Upper lobe of left lung (tissue), 6 donors: ENCODE measurements at regions not wholly inside any gene's neighbourhood (a gene's known extent, or its start where the extent isn't known, plus 50 kb on each side); places are given as distances from the start of the nearest gene placed in this dataset.

Experiments used
- ATAC-seq, 2 donors: fragments of 200-7000 bp; cut with Tn5 transposase; one replicate each; pipeline ENCODE4 v1.9.1; 2022; ENCODE audit warnings: mild to moderate bottlenecking in 2 of 2, moderate library complexity in 2 of 2; ENCODE audit not compliant: low FRiP score in 2 of 2
- DNase-seq, 2 donors: peaks; one replicate each; pipeline ENCODE4 v3.0.0-alpha.2; 2019 to 2020
- H3K27ac ChIP-seq, 4 donors: fragments of 200-600 bp; sonication (generic); one replicate each; pipeline ENCODE4 v1.5.1; 2016 to 2019
- H3K27me3 ChIP-seq, 4 donors: fragments of 200-600 bp; sonication (generic); one replicate each; pipeline ENCODE4 v1.5.1; 2017 to 2019
- H3K36me3 ChIP-seq, 4 donors: fragments of 200-600 bp; sonication (generic); one replicate each; pipeline ENCODE4 v1.5.1; 2016 to 2019
- H3K4me1 ChIP-seq, 4 donors: fragments of 200-600 bp; sonication (generic); one replicate each; pipeline ENCODE4 v1.5.1; 2018 to 2019
- H3K4me3 ChIP-seq, 4 donors: fragments of 200-600 bp; sonication (generic); one replicate each; pipeline ENCODE4 v1.5.1; 2017 to 2019; ENCODE audit warnings: mild to moderate bottlenecking in 2 of 4, moderate library complexity in 1 of 4
- H3K9me3 ChIP-seq, 4 donors: fragments of 200-600 bp; sonication (generic); one replicate each; pipeline ENCODE4 v1.5.1; 2018 to 2019
- EP300 ChIP-seq, 4 donors: sonication (generic); formaldehyde crosslinking; IDR thresholded peaks; one replicate each; pipeline ENCODE4 v1.5.1; 2017; ENCODE audit warnings: antibody characterized with exemption in 4 of 4, control low read depth in 2 of 4
- POLR2A ChIP-seq, 4 donors: fragments of 450-650 bp; IDR thresholded peaks; one replicate each; pipeline ENCODE4 v1.5.1; 2016 to 2017; ENCODE audit warnings: antibody characterized with exemption in 4 of 4, mild to moderate bottlenecking in 2 of 4
- POLR2AphosphoS5 ChIP-seq, 2 donors: sonication (generic); formaldehyde crosslinking; IDR thresholded peaks; one replicate each; pipeline ENCODE4 v1.5.1; 2017; ENCODE audit warnings: antibody characterized with exemption in 2 of 2
- WGBS, 2 donors: methylation state at CpG; one replicate each; pipeline ENCODE4 v1.1.5; 2017 to 2018; 5-methylcytosine and 5-hydroxymethylcytosine counted together
- TF ChIP-seq, protein P1 (sequence below), 6 experiments: fragments of 450-650 bp in 4 of 6; fragments of 200-600 bp in 2 of 6; sonication (generic) in 2 of 6; IDR thresholded peaks; one replicate each; pipeline ENCODE4 v1.5.1; 2016 to 2019; ENCODE audit warnings: antibody characterized with exemption in 6 of 6
- donor health status: DM: no; HTN: no; CAD: no; lungs with moderate emphysema.
- donor health status: DM: no; HTN: yes; CAD: no; lungs with severe emphysema.

DNA sequence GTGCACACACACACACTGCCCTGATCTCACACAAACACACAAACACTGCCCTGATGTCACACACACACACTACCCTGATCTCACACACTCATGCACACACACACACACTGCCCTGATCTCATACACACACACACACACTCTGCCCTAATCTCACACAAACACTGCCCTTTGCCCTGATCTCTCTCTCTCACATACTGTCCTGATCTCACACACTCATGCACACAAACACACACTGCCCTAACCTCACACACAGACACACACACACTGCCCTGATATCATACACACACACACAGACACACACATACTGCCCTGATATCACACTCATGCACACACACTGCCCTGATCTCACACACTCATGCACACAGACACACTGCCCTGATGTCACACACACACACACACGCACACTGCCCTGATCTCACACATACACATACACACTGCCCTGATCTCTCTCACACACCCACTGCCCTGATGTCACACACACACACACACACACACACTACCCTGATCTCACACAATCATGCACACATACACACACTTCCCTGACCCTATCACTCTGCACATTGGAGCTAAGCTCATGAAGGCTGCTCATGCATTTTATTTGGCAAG lies 97.6 kb upstream of the DIO3 start:
- DNase-seq: no peak
- Histone ChIP-seq H3K27ac (no peak overlapping the region), H3K27me3 (peaks cover 0 to 8% (median 7%) of the 10 kb centered on the region in 4 donors), H3K9me3 (no peaks in the 10 kb centered on the region), H3K36me3 (no peaks in the 10 kb centered on the region), H3K4me1 (peaks cover 8% of the 10 kb centered on the region in 4 donors), H3K4me3 (no peak overlapping the region)
- WGBS, 2 donors: 82 to 83% methylated on average over 1 of the region's 1 CpG
- TF ChIP-seq, protein P1, sequence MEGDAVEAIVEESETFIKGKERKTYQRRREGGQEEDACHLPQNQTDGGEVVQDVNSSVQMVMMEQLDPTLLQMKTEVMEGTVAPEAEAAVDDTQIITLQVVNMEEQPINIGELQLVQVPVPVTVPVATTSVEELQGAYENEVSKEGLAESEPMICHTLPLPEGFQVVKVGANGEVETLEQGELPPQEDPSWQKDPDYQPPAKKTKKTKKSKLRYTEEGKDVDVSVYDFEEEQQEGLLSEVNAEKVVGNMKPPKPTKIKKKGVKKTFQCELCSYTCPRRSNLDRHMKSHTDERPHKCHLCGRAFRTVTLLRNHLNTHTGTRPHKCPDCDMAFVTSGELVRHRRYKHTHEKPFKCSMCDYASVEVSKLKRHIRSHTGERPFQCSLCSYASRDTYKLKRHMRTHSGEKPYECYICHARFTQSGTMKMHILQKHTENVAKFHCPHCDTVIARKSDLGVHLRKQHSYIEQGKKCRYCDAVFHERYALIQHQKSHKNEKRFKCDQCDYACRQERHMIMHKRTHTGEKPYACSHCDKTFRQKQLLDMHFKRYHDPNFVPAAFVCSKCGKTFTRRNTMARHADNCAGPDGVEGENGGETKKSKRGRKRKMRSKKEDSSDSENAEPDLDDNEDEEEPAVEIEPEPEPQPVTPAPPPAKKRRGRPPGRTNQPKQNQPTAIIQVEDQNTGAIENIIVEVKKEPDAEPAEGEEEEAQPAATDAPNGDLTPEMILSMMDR (IDR thresholded peaks at IDR 0.05): no peak
- TF ChIP-seq EP300 (IDR thresholded peaks at IDR 0.05) (no peak), POLR2AphosphoS5 (IDR thresholded peaks at IDR 0.05) (no peak), POLR2A (IDR thresholded peaks at IDR 0.05) (no peak)
- ATAC-seq: no peak

DNA sequence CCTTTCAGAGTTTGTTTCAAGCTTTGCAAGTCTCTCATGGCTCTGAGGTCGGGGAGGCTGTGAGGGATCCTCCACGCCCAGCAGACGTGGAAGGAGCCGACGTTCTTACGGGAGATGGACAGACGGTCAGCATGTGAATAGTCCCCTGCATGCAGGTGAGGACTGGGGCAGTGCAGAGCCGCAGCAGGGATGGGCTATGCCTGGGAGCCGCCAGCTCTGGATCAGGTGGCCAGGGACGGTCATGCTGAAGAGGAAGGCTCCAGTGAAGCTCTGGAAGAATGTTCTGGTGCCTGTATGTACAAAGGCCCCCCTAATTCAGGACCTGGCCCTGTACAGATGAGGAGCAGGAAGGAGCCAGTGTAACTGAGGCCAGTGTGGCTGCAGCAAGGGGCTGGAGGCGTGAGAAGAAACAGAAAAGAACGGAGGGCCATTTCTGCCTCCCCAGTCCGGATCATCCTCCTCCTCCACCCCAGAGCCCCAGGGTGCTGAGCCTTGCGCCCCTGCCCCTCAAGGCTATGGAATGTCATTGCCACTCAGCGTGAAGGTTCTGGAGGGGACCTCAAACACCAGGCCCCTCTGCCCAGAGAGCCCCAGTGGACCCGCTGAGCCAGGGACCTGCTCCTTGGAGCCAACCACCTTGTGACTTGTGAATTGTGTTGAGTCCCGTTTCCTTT lies 96.8 kb upstream of the DIO3 start:
- ATAC-seq (no peak), DNase-seq (no peak)
- Histone ChIP-seq H3K4me3 (no peak overlapping the region), H3K36me3 (no peaks in the 10 kb centered on the region), H3K27me3 (peaks cover 0 to under 1% (median under 1%) of the 10 kb centered on the region in 4 donors), H3K27ac (no peak overlapping the region), H3K9me3 (no peaks in the 10 kb centered on the region), H3K4me1 (peaks cover under 1% of the 10 kb centered on the region in 4 donors)
- 81 to 86% methylated on average over 17 of the region's 17 CpGs for WGBS, 2 donors
- TF ChIP-seq EP300 (IDR thresholded peaks at IDR 0.05): no peak
- TF ChIP-seq POLR2AphosphoS5 (IDR thresholded peaks at IDR 0.05): no peak
- TF ChIP-seq POLR2A (IDR thresholded peaks at IDR 0.05): no peak
- TF ChIP-seq, protein P1 (IDR thresholded peaks at IDR 0.05): no peak

DNA sequence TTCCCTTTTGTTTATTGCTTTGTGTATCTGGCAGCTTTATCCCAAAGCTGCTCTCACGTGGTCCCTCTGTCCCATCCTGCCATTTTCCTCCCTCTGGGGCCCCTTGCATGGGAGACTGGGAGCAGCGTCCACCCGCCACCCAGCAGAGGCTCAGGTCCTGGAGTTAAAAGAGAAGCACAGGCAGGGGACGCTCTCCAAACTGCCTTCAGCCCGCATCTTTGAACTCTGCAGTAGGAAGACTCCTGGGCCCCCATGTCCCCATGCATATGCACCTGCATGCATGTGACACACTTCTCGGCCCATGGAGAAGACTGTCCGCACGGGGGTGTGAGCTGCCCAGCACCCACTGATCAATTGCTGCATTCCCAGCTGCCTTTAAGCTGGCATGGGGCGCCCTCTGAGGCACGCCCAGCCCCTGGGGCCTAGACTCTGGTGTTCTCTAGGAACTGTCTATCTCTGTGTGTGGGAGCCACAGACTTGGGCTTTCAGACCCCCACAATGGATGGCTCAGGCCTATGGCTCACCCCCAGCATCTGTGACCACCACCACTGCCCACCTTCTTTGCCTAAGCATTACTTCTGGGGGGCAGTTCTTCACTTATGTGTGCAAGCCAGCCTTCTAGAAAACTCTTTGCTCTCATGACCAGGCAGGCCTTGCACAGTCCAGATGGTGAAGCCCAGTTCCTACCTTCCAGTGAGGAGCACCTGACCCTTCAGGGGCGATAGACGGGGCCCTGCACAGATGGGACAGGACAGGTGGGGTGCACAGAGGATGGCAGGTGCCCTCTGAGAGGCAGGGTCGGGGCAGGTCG lies 96.1 kb upstream of the DIO3 start:
- DNase-seq (no peak), ATAC-seq (no peak)
- TF ChIP-seq POLR2A (IDR thresholded peaks at IDR 0.05): no peak
- TF ChIP-seq POLR2AphosphoS5 (IDR thresholded peaks at IDR 0.05): no peak
- TF ChIP-seq, protein P1 (IDR thresholded peaks at IDR 0.05): no peak
- no peak for TF ChIP-seq EP300 (IDR thresholded peaks at IDR 0.05)
- WGBS, 2 donors: 80 to 94% methylated on average over 3 to 14 of the region's 14 CpGs
- no peaks in the 10 kb centered on the region for H3K27me3 ChIP-seq
- H3K36me3 ChIP-seq: no peaks in the 10 kb centered on the region
- no peaks in the 10 kb centered on the region for H3K4me1 ChIP-seq
- H3K9me3 ChIP-seq: no peaks in the 10 kb centered on the region
- no peak overlapping the region for H3K27ac ChIP-seq
- H3K4me3 ChIP-seq: no peak overlapping the region

DNA sequence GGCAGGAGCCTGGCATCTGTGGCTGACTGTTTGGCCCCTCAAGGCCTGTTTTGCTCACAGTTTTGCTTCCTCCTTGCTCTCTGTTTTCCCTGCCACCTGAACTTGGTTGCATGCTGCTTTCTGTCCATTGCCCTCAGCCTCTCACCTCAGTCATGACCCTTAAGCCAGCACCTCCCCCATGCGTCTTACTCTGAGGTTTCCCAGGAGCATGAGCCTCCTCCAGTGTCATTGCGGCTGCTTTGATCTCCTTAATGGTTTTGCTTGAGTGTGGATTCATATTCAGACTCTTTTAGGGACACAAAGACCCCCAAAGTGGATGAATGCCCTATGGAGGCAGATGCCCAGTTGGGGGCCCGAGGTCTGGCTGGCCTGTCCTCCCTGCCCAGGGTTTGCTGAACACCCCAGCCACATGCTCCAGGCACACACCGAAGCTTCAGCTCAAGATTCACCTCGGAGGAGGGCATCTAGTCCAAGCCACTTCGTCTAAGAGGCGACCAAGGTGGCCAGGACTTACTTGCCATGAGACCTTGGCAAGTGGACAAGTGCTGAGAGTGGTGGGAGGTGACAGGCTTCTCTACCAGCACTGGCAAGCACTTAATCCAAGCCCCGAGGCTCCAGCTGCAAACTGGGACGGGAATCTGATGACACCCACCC lies 95.4 kb upstream of the DIO3 start:
- Histone ChIP-seq H3K9me3 (no peaks in the 10 kb centered on the region), H3K4me1 (no peaks in the 10 kb centered on the region), H3K4me3 (no peak overlapping the region), H3K36me3 (no peaks in the 10 kb centered on the region), H3K27me3 (no peaks in the 10 kb centered on the region), H3K27ac (no peak overlapping the region)
- TF ChIP-seq POLR2AphosphoS5 (IDR thresholded peaks at IDR 0.05) (no peak), POLR2A (IDR thresholded peaks at IDR 0.05) (no peak), EP300 (IDR thresholded peaks at IDR 0.05) (no peak)
- TF ChIP-seq, protein P1 (IDR thresholded peaks at IDR 0.05): no peak
- 81 to 84% methylated on average over 4 to 8 of the region's 9 CpGs for WGBS, 2 donors
- no peak for DNase-seq
- ATAC-seq: no peak
